ENCODE measurements at regions not wholly inside any gene's neighbourhood (a gene's known extent, or its start where the extent isn't known, plus 50 kb on each side); places are given as distances from the start of the nearest gene placed in this dataset.

DNA sequence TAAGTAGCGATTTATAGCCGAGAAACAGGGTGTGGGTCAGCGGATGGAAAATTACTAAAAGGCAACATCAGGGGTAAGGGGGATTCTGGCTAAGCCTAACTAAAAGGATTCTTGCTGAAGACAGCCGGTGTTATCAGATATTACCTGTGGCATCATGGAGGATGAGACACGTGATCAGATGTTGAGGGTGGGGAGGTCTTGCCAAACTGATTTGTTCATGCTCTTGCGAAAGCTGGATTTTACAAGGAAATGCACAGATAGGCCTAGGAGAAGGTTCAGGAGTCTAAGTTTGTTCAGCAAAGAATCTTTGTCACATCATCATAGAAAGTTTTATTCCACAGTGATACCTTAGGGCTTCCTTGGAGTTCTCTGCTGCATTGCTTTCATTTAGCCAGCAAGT lies 396.8 kb upstream of the TBL1XR1 start:
- no peak for DNase-seq (ENCODE audit: low read depth)
- H3K4me3 ChIP-seq (ENCODE audit: low read depth, low read length), result no peak overlapping the region
- TF ChIP-seq, protein P1, sequence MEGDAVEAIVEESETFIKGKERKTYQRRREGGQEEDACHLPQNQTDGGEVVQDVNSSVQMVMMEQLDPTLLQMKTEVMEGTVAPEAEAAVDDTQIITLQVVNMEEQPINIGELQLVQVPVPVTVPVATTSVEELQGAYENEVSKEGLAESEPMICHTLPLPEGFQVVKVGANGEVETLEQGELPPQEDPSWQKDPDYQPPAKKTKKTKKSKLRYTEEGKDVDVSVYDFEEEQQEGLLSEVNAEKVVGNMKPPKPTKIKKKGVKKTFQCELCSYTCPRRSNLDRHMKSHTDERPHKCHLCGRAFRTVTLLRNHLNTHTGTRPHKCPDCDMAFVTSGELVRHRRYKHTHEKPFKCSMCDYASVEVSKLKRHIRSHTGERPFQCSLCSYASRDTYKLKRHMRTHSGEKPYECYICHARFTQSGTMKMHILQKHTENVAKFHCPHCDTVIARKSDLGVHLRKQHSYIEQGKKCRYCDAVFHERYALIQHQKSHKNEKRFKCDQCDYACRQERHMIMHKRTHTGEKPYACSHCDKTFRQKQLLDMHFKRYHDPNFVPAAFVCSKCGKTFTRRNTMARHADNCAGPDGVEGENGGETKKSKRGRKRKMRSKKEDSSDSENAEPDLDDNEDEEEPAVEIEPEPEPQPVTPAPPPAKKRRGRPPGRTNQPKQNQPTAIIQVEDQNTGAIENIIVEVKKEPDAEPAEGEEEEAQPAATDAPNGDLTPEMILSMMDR (conservative IDR thresholded peaks at IDR 0.05; ENCODE audit: low read depth, low read length), result no peak

DNA sequence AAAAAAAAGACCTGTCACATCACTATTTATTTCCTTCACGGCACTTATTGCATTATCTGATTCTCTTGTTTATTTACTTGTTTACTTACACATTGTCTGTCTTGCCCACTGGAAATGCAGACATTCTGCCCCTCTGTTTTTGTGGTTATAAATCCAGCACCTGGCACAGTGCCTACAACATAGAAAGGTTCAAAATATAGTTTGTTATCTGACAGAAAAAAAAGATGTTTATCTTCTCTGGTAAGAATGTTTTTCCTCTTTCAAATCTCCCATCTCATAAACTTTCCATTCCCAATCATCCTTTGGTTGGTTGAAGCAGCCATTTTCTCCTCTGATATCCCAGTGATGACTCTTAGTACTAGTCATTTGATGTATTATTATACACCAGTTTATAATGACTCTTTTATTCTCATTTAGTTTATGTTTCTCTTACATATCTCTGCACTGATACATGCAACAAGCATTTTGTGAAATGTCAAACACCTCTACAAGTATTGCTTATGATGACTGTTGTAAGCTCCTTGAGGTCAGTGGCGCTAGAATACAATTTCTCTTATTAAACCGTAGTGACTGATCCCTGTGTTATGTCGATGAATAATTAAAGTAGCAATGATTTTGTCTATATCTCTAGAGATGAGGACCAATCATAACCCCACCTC lies 398.4 kb upstream of the TBL1XR1 start:
- TF ChIP-seq, protein P1 (conservative IDR thresholded peaks at IDR 0.05; ENCODE audit: low read depth, low read length), result no peak
- DNase-seq (ENCODE audit: low read depth), result peak; percentile 48
- no peak overlapping the region for H3K4me3 ChIP-seq (ENCODE audit: low read depth, low read length)

DNA sequence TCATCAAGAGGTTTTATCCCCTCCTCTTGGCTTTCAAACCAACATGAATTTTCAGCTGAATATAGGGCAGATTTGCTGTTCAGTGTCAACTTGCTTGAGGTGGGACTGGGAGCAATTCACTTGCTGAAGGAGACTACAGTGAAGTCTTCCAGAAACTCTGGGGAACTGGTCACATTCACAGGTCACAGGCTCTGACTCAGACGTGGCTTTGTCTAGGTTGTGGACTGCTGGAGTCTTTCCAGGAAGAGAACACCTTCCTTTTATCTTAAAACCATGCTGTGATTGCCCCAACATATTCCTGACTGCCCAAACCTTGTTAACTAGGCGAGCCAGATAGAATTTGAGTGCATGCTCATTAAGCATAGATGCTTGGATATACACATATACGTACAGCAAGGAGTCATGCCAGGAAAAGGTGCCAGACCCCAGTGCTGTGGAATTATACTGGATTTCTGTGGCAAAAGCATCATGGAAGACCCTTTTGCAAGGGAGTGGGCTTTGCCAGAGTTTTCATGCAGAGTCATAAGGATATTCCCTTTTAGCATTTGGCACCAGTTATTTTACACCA lies 399.1 kb upstream of the TBL1XR1 start:
- H3K4me3 ChIP-seq (ENCODE audit: low read depth, low read length), result no peak overlapping the region
- TF ChIP-seq, protein P1 (conservative IDR thresholded peaks at IDR 0.05; ENCODE audit: low read depth, low read length), result no peak
- no peak for DNase-seq (ENCODE audit: low read depth)

DNA sequence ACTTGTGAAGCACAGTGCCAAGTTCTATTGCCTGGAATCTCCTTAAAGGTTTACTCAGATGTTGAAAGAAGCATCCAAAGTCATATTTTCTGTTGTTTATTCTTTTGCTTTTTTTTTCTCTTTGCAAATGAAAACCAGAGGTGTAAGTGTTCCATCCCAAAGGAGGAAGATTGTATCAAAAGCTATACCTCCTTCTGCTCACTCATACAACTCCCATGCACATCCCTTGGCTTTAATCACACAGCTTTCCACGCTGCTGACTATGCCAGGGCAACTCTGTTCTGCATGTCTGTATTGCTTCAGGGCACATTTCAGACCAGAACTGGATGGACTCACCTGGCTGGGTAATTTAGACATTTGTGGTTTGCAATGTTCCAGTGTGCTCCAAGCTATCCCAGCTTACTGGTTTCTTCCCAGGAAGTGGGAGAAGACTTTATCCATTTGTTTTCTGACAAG lies 399.6 kb upstream of the TBL1XR1 start:
- no peak overlapping the region for H3K4me3 ChIP-seq (ENCODE audit: low read depth, low read length)
- TF ChIP-seq, protein P1 (conservative IDR thresholded peaks at IDR 0.05; ENCODE audit: low read depth, low read length), result no peak
- DNase-seq (ENCODE audit: low read depth), result no peak

DNA sequence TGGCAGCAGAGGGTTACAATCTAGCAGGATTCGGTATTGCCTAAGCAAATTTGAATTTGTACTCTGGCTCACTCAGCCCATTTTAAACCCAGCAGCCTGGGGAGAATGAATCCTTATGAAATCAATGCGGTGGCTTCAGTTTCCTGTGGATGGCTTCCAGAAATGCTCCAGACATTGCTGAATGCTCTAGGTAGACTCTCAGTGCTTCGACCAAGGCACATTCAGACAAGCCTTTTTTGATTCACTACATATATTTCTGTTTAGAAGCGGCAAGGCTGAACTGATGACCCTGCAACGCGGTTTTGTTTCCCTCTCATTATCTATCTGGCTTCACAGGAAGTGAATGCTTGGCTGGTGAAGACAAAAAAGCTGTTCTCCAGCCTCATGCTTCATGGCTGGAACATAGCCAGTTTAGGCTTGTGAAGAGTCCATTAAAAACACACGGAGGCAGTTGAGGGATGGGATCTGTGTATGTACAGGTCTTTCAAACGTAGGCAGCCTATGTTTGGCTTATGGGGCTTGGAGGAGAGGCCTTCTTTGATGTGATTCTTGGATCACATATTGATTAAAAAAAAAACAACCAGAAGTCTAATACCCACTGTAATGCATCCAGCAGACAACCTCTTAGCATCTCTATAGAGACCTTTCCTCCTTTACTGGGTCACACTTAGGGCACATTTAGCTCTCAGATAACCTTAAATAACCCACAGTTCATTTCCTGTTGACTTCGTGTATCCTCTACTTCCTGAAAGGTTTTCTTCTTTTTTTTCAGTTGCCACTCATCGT lies 400.2 kb upstream of the TBL1XR1 start:
- DNase-seq (ENCODE audit: low read depth), result peak; percentile 96
- TF ChIP-seq, protein P1 (conservative IDR thresholded peaks at IDR 0.05; ENCODE audit: low read depth, low read length), result no peak
- no peak overlapping the region for H3K4me3 ChIP-seq (ENCODE audit: low read depth, low read length)

DNA sequence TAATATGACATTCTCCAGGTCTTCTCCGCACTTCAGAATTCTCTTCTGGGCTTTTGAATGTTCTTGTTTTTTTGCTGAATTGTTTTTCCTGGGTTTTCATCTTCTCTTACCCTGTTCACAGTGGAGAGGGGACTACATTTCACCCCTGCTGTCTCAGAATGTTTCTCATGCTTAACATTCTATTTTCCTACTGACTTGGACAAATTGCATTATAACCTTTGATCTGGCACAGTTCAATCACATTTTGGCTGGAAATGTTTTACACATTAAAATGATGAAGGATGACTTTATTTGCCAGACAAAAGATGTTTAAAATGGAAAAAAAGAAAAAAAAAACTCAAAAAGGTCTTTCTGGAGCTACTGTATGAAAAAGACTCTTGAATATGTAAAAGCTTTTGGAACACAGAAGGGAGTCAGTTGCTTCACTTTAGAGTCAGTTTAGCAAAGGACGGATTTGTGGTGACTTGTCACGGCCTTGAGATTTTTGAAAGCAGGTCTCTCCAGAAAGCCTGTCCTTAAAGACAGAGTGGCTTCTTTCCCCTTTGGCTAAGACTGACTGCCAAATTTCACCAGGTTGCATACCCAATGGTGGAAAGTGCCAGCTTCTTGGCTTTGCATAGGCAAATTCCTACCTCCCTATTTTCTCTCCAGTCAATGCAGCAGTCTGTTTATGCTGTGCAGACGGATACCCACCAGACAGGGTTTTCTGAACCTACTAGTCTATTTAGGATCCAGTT lies 401.0 kb upstream of the TBL1XR1 start:
- no peak overlapping the region for H3K4me3 ChIP-seq (ENCODE audit: low read depth, low read length)

More for the DNA sequence above, 401.0 kb upstream of the TBL1XR1 start:
- TF ChIP-seq, protein P1 (conservative IDR thresholded peaks at IDR 0.05; ENCODE audit: low read depth, low read length), result no peak
- DNase-seq (ENCODE audit: low read depth), result peak; percentile 71

All from choroid plexus epithelial cell (primary cell).